H1 (cell line): ENCODE measurements at regions not wholly inside any gene's neighbourhood (a gene's known extent, or its start where the extent isn't known, plus 50 kb on each side); places are given as distances from the start of the nearest gene placed in this dataset.

Experiments used
- CTCF ChIA-PET: fragments of 300-600 bp; sonication (Branson Sonifier 250); formaldehyde crosslinking; loops from one replicate; lab custom pipeline; 2021; ENCODE audit not compliant: partially characterized antibody; lab: Charles Lee
- POLR2A ChIA-PET: fragments of 300-600 bp; sonication (Branson Sonifier 250); formaldehyde crosslinking; loops from one replicate; lab custom pipeline; 2021; ENCODE audit warnings: inconsistent platforms; ENCODE audit not compliant: partially characterized antibody; lab: Charles Lee
- DNase-seq, 2 experiments: peaks; one replicate each; pipeline versions ENCODE4 v3.0.0 to v3.0.0-alpha.2; 2010 to 2022; ENCODE audit warnings: low spot score in 2 of 2, low read depth in 1 of 2, mixed read lengths in 1 of 2
- FAIRE-seq: peaks from 2 replicates; lab custom pipeline; 2011; peaks lifted over from hg19 to GRCh38; lab: Jason Lieb, UNC
- H2AFZ ChIP-seq: 2 replicates; pipeline ENCODE4 v1.8.1; 2012; ENCODE audit warnings: low read length, inconsistent platforms
- H2AK5ac ChIP-seq: 2 replicates; pipeline ENCODE4 v1.6.1; 2013; ENCODE audit warnings: low read depth, low read length
- H2BK120ac ChIP-seq: replicated peaks from 2 replicates; pipeline ENCODE3; 2013; ENCODE audit warnings: low read depth, low read length, inconsistent platforms
- H2BK12ac ChIP-seq: 2 replicates; pipeline ENCODE4 v1.6.1; 2013; ENCODE audit warnings: low read depth, low read length
- H2BK15ac ChIP-seq: 2 replicates; pipeline ENCODE4 v1.6.1; 2013; ENCODE audit warnings: low read length
- H2BK20ac ChIP-seq: 2 replicates; pipeline ENCODE4 v1.6.1; 2013; ENCODE audit warnings: low read length
- H2BK5ac ChIP-seq: 2 replicates; pipeline ENCODE4 v1.6.1; 2013; ENCODE audit warnings: low read depth, low read length
- H3K14ac ChIP-seq: 2 replicates; pipeline ENCODE4 v1.6.1; 2013; ENCODE audit warnings: inconsistent platforms; ENCODE audit not compliant: insufficient read length
- H3K18ac ChIP-seq: 2 replicates; pipeline ENCODE4 v1.6.1; 2013; ENCODE audit warnings: low read length; ENCODE audit errors: extremely low read depth
- H3K23ac ChIP-seq: 2 replicates; pipeline ENCODE4 v1.6.1; 2013; ENCODE audit warnings: inconsistent platforms; ENCODE audit not compliant: insufficient read length
- H3K23me2 ChIP-seq: 2 replicates; pipeline ENCODE4 v1.6.1; 2013; ENCODE audit warnings: low read depth, low read length
- H3K27ac ChIP-seq: 2 replicates; pipeline ENCODE4 v1.6.1; 2011; ENCODE audit warnings: low read depth, low read length, inconsistent platforms
- H3K27me3 ChIP-seq, 4 experiments: replicated peaks in 1 of 4; 1 replicate in 1 of 4; 2 replicates in 3 of 4; pipeline versions ENCODE4 v1.6.1 to v1.8.1; 2011 to 2013; ENCODE audit warnings: low read length in 3 of 4, mild to moderate bottlenecking in 3 of 4, inconsistent platforms in 2 of 4, mixed read lengths in 2 of 4, moderate library complexity in 1 of 4; ENCODE audit not compliant: control insufficient read depth in 3 of 4, insufficient read depth in 3 of 4; ENCODE audit errors: extremely low read depth in 1 of 4
- H3K36me3 ChIP-seq, 4 experiments: 2 replicates each; pipeline versions ENCODE4 v1.6.1 to v1.8.1; 2011 to 2013; ENCODE audit warnings: mild to moderate bottlenecking in 4 of 4, low read length in 3 of 4, moderate library complexity in 2 of 4, control low read depth in 1 of 4, inconsistent platforms in 1 of 4; ENCODE audit not compliant: insufficient read depth in 4 of 4, control insufficient read depth in 2 of 4
- H3K4ac ChIP-seq: replicated peaks from 2 replicates; pipeline ENCODE3; 2013; ENCODE audit warnings: low read length, low read depth, mixed read lengths, inconsistent platforms; ENCODE audit not compliant: insufficient read length
- H3K4me1 ChIP-seq, 4 experiments: replicated peaks in 1 of 4; 1 replicate in 1 of 4; 2 replicates in 3 of 4; pipeline versions ENCODE4 v1.6.1 to v1.8.1; 2011 to 2013; ENCODE audit warnings: low read length in 3 of 4, inconsistent platforms in 2 of 4, mixed read lengths in 1 of 4; ENCODE audit not compliant: insufficient read depth in 4 of 4, control insufficient read depth in 3 of 4
- H3K4me2 ChIP-seq, 2 experiments: 2 replicates each; pipeline versions ENCODE4 v1.6.1 to v1.8.1; 2011 to 2013; ENCODE audit warnings: low read depth in 2 of 2, low read length in 2 of 2, control low read depth in 1 of 2, inconsistent platforms in 1 of 2, mild to moderate bottlenecking in 1 of 2; ENCODE audit not compliant: insufficient read depth in 1 of 2
- H3K4me3 ChIP-seq, 4 experiments: fragments of 200-600, 300-600 bp in 1 of 4; sonication (generic), shearing (Covaris generic), sonication (Bioruptor Twin) in 1 of 4; 2 replicates each; pipeline versions ENCODE4 v1.5.1 to v1.8.1; 2011 to 2016; ENCODE audit warnings: low read length in 4 of 4, low read depth in 3 of 4, control low read depth in 2 of 4, inconsistent platforms in 2 of 4, mild to moderate bottlenecking in 2 of 4, mixed read lengths in 1 of 4, moderate library complexity in 1 of 4; ENCODE audit not compliant: insufficient read depth in 2 of 4; ENCODE audit errors: extremely low read depth in 1 of 4
- H3K56ac ChIP-seq: replicated peaks from 2 replicates; pipeline ENCODE3; 2013; ENCODE audit warnings: low read depth, mild to moderate bottlenecking, mixed read lengths, low read length, inconsistent platforms; ENCODE audit not compliant: insufficient read length
- H3K79me1 ChIP-seq: 2 replicates; pipeline ENCODE4 v1.6.1; 2013; ENCODE audit warnings: low read depth, low read length, control low read depth
- H3K79me2 ChIP-seq, 2 experiments: 2 replicates each; pipeline versions ENCODE4 v1.6.1 to v1.8.1; 2012 to 2013; ENCODE audit warnings: low read length in 2 of 2, mild to moderate bottlenecking in 2 of 2, inconsistent platforms in 1 of 2; ENCODE audit not compliant: insufficient read depth in 2 of 2, control insufficient read depth in 1 of 2
- H3K9ac ChIP-seq, 4 experiments: replicated peaks in 1 of 4; 1 replicate in 1 of 4; 2 replicates in 3 of 4; pipeline versions ENCODE4 v1.6.1 to v1.8.1; 2011 to 2013; ENCODE audit warnings: low read depth in 3 of 4, low read length in 3 of 4, control low read depth in 2 of 4, mild to moderate bottlenecking in 2 of 4, moderate library complexity in 2 of 4, inconsistent platforms in 1 of 4; ENCODE audit errors: extremely low read depth in 1 of 4
- H3K9me3 ChIP-seq, 2 experiments: 2 replicates each; pipeline versions ENCODE4 v1.6.1 to v1.8.1; 2012 to 2013; ENCODE audit warnings: mild to moderate bottlenecking in 2 of 2, moderate library complexity in 2 of 2, control low read depth in 1 of 2, inconsistent platforms in 1 of 2, low read depth in 1 of 2, low read length in 1 of 2, mixed read lengths in 1 of 2; ENCODE audit not compliant: insufficient read depth in 2 of 2
- H4K20me1 ChIP-seq, 2 experiments: replicated peaks in 1 of 2; 2 replicates each; pipeline versions ENCODE3 to v1.8.1; 2011 to 2013; ENCODE audit warnings: inconsistent platforms in 2 of 2, low read length in 2 of 2, mild to moderate bottlenecking in 1 of 2; ENCODE audit not compliant: insufficient read depth in 2 of 2, control insufficient read depth in 1 of 2
- H4K5ac ChIP-seq: 2 replicates; pipeline ENCODE4 v1.6.1; 2013; ENCODE audit warnings: low read length, low read depth, mixed read lengths, inconsistent platforms; ENCODE audit not compliant: insufficient read length
- H4K8ac ChIP-seq: 2 replicates; pipeline ENCODE4 v1.8.0; 2013; ENCODE audit warnings: mild to moderate bottlenecking, moderate library complexity, low read length, inconsistent platforms; ENCODE audit not compliant: insufficient read depth; ENCODE audit errors: extremely low read depth
- H4K91ac ChIP-seq: replicated peaks from 2 replicates; pipeline ENCODE3; 2013; ENCODE audit warnings: low read length, mixed read lengths, inconsistent platforms; ENCODE audit not compliant: insufficient read length
- BRCA1 ChIP-seq: IDR thresholded peaks from 2 replicates; pipeline ENCODE4 v1.6.1; 2012; ENCODE audit warnings: low read depth, low read length, improper control_type of control experiment
- WGBS, 2 experiments: shearing (Covaris generic) in 1 of 2; methylation state at CpG; one replicate each; pipeline versions ENCODE4 v1.1.6 to v1.1.7; 2013 to 2015; ENCODE audit warnings: low lambda C conversion rate in 2 of 2, mixed read lengths in 2 of 2, inconsistent platforms in 1 of 2, low coverage in 1 of 2, missing lambda C conversion rate in 1 of 2; ENCODE audit not compliant: insufficient replicate concordance in 2 of 2, insufficient coverage in 1 of 2, insufficient read length in 1 of 2; ENCODE audit errors: extremely low coverage in 1 of 2, missing lambda C conversion rate in 1 of 2; 5-methylcytosine and 5-hydroxymethylcytosine counted together

- Histone ChIP-seq H3K4me1 (peaks cover 0 to 5% (median 0%) of the 10 kb centered on the region in 4 experiments; a peak in 1 of 7 replicates), H3K14ac (no peak overlapping the region), H3K9me3 (no peaks in the 10 kb centered on the region), H3K79me2 (no peaks in the 10 kb centered on the region), H4K20me1 (no peaks in the 10 kb centered on the region), H3K23ac (no peak overlapping the region), H2AK5ac (no peak overlapping the region), H3K23me2 (no peaks in the 10 kb centered on the region), H2BK5ac (no peak overlapping the region), H2BK20ac (no peak overlapping the region), H3K9ac (no peak overlapping the region), H3K36me3 (no peaks in the 10 kb centered on the region), H2BK120ac (no peak overlapping the region), H3K27ac (no peak overlapping the region), H3K56ac (no peak overlapping the region), H2BK15ac (no peak overlapping the region), H2BK12ac (no peak overlapping the region), H3K27me3 (no peaks in the 10 kb centered on the region), H3K4me3 (no peak overlapping the region), H4K8ac (no peak overlapping the region), H4K5ac (no peak overlapping the region), H3K4ac (no peak overlapping the region), H2AFZ (peak overlapping the region; percentile 91; the same call in 1 of the 2 replicates), H3K4me2 (no peak overlapping the region), H3K79me1 (no peaks in the 10 kb centered on the region), H3K18ac (no peak overlapping the region), H4K91ac (no peak overlapping the region)
- WGBS, 2 experiments = 85% methylated on average over 4 of the region's 5 CpGs; no CpG with 5 or more reads in 1 of the 2 experiments
- DNase-seq = no peak
- FAIRE-seq = no peak
- TF ChIP-seq BRCA1 = no peak
- POLR2A ChIA-PET = no interaction called here
- CTCF ChIA-PET = no interaction called here
Measured at GRCh38 chr7:125551008-125551407, 621.4 kb upstream of the POT1 start.
